HG02943 (cell line): ENCODE measurements at regions not wholly inside any gene's neighbourhood (a gene's known extent, or its start where the extent isn't known, plus 50 kb on each side); places are given as distances from the start of the nearest gene placed in this dataset.
"Not testable (repeated sequence)": the region's sequence is repeated elsewhere in the genome, so short reads cannot be mapped to it uniquely, and the experiment has no call there.

Source experiments
- ATAC-seq: cut with Tn5 transposase; IDR thresholded peaks from one replicate; pipeline ENCODE4 v1.9.1; 2021; ENCODE audit warnings: mild to moderate bottlenecking, low read depth, moderate library complexity; ENCODE audit not compliant: unreplicated experiment

DNA sequence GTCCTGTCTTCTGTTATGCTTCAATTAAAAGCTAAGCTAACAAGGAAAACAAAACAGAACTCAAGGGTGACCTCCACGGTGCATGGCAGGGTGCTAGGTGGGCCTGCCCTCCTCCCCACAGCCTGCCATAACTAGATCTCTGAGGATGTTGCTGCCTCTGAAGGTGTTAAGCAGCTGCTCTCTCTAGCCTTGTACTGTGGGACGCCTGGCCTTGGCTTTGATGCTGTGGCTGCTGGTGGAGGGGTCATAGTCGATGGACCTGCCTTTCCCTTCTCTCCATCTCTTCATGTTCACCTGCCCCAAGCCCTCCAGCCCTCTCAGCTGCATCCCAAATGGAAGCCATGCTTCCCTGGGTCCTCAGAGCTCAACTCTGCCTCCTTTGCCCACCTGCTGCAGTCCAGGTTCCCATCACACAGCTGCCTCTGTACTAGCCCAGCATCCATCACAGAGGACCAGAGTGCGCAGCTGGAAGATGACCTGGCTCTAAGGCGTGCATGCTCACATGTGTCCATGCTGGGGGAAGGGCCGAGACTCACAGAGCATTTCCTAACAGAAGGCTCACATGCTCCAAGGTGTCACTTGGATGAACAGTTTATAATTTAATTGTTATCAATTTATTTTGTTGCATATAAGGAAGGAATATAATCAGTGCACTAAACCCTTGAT, 180.3 kb upstream of the E2F8 start:
- no peak for ATAC-seq

- no peak for ATAC-seq
Measured at GRCh38 chr11:19419808-19420207, 179.1 kb upstream of the E2F8 start.

GRCh38 chr11:19419021-19419750, 178.4 kb upstream of the E2F8 start:
- no peak for ATAC-seq

GRCh38 chr11:19418221-19418620, 177.5 kb upstream of the E2F8 start:
- ATAC-seq = no peak

DNA sequence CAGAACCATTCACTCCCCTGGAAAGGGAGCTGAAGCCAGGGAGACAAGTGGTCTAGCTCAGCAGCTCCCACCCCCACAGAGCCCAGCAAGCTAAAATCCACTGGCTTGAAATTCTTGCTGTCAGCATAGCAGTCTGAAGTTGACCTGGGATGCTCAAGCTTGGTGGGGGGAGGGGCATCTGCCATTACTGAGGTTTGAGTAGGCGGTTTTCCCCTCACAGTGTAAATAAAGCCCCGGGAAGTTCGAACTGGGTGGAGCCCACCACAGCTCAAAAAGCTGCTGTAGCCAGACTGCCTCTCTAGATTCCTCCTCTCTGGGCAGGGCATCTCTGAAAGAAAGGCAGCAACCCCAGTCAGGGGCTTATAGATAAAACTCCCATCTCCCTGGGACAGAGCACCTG, 171.3 kb upstream of the E2F8 start:
- ATAC-seq = not testable (repeated sequence)

- ATAC-seq = no peak
Measured at GRCh38 chr11:19410032-19410431, 169.3 kb upstream of the E2F8 start.

- no peak for ATAC-seq
Measured at GRCh38 chr11:19409307-19409706, 168.6 kb upstream of the E2F8 start.

GRCh38 chr11:19407677-19408270, 167.0 kb upstream of the E2F8 start:
- no peak for ATAC-seq

DNA sequence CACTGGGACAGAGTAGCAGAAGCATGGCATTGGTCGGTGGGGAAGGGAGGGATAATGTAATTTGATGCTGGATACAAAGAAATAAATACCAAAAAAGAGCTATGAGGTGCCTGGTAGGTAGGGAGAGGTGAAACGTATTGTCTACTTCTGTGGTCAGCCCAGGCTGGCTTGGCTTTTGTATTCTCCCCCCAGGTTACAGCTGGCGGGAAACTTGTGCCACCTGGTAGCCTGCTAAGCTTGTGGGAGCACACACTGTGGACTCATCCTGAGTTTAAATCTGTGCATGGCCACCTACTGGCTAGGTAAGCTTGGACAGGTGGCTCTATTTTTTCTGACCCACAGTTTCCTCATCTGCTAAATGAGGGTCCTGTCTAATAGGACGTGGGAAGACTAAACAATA, 165.2 kb upstream of the E2F8 start:
- no peak for ATAC-seq

DNA sequence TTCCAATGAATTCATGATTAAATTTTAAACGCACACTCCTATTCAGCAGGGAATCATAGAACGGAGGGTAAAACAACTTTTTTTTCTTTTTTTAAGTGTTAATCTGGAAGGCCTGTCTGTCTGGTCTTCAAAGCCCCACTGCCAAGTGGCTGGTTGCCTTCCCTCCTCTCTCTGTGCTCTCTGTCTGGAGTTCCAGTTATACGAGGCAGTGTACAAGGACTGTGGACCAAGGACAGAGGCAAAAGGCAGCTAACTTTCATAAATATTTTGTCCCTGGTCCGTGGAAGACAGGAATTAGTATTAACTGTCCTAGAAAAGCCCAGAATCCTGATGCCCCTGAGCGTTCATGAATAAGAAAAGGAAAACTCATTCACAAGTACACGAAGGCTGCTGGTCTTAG, 164.0 kb upstream of the E2F8 start:
- no peak for ATAC-seq

DNA sequence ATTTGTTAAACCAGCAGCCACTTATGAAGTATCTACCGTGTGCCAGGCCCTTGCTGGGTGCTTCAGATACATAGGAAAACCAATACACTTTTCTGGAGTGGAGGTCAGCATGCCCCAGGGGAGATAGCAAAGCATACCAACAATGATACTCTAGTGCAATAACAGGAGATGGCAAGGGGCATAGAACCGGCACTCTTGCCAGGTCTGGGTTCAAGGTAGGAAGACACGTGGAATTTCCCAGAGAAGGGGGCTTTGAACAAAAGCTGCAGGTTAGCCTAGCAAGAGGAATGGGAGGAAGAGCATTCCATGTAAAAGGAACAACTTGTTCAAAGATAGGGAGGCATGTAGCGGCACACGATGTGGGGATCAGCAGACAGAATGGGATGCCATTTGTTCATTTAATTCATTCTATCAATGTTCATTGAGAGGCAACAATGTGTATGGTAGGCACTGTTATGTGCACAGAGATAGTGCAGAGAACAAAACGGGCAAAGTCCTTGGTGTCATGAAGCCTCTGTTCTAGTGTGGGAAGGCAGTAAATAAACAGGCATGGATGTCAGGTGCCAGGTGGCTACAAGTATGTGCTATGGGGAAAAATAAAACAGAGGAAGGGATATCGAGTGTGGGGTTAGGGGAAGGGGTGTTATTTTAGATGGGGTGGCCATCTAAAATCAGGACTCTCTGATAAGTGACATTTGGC, 162.6 kb upstream of the E2F8 start:
- ATAC-seq = no peak

GRCh38 chr11:19400296-19400695, 159.6 kb upstream of the E2F8 start:
- ATAC-seq = no peak

DNA sequence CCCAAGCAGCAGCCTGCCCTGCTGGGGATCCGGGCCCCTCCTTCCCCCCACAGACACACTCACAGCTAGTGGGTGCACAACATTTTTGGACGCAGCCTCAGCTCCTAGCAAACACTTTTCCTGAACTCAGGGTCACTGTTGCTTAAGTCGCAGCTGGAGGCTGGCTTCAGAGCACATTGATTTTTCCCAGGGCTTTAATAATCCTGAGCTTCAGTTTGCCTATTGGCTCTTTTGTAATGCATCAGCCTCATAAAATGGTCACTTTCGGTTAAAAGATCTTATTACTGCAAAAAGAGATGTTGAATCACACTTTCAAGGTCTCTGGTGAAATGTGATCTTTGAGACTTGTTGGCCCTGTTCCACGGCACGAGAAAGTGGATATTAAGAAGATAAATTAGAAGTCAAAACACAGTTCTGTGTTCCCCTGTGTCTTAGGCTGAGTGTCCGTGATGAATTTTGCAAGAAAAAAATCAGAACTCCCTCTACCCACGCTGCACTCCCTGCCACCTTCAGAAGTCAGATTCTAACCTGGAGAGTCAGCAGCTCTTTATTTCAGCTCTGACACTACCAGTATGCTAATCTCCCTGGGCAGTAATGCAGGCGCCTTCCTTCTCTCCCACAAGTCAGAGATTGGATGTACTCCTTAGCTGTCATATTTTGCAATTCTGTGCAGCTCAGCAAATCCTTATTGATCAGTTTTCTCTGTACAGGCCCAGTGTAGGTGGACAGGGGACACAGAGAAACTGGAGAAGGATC, 158.2 kb upstream of the E2F8 start:
- no peak for ATAC-seq

- ATAC-seq = no peak
Measured at GRCh38 chr11:19398273-19398672, 157.5 kb upstream of the E2F8 start.

GRCh38 chr11:19395050-19395449, 154.3 kb upstream of the E2F8 start:
- no peak for ATAC-seq

GRCh38 chr11:19394525-19395016, 153.8 kb upstream of the E2F8 start:
- ATAC-seq = no peak

- no peak for ATAC-seq
Measured at GRCh38 chr11:19393941-19394340, 153.2 kb upstream of the E2F8 start.

GRCh38 chr11:19392847-19393518, 152.2 kb upstream of the E2F8 start:
- no peak for ATAC-seq

GRCh38 chr11:19392321-19392720, 151.6 kb upstream of the E2F8 start:
- ATAC-seq = no peak

DNA sequence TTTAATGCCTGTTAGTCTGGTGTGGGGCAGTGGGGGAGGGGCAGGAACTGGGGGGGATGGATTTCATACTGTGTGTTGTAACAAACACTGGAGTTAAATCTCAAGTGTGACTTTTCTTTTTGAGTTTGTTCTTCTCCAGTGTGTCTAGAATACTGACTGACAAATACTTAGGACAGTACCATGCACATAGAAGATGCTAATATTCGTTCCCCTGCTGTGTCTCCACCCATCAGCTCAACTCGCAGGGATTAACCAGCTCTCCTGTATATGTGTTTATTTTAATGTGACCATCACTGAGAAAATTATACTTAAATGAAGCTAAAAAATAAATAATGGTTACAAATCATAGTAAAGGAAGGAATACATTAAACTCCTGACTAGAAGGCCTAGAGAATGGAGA, 150.9 kb upstream of the E2F8 start:
- no peak for ATAC-seq
